Suprapubic skin (tissue), 4 donors: ENCODE measurements at regions not wholly inside any gene's neighbourhood (a gene's known extent, or its start where the extent isn't known, plus 50 kb on each side); places are given as distances from the start of the nearest gene placed in this dataset.

Experiments
- CTCF ChIP-seq, 2 donors: fragments of 200-600 bp in 1 of 2; fragments of 450-650 bp in 1 of 2; sonication (generic) in 1 of 2; IDR thresholded peaks; one replicate each; pipeline ENCODE4 v1.5.1; 2016 to 2019; ENCODE audit warnings: antibody characterized with exemption in 2 of 2, mild to moderate bottlenecking in 1 of 2, moderate library complexity in 1 of 2
- EP300 ChIP-seq: sonication (generic); formaldehyde crosslinking; IDR thresholded peaks from one replicate; pipeline ENCODE4 v1.6.1; 2017; ENCODE audit warnings: antibody characterized with exemption
- POLR2A ChIP-seq, 2 donors: fragments of 450-650 bp; IDR thresholded peaks; one replicate each; pipeline ENCODE4 v1.6.1; 2017; ENCODE audit warnings: antibody characterized with exemption in 2 of 2, mild to moderate bottlenecking in 2 of 2, moderate library complexity in 2 of 2
- POLR2AphosphoS5 ChIP-seq, 3 donors: sonication (generic); formaldehyde crosslinking; IDR thresholded peaks; one replicate each; pipeline ENCODE4 v1.6.1; 2017; ENCODE audit warnings: antibody characterized with exemption in 3 of 3

GRCh38 chrX:42628471-42628870 is 149.5 kb downstream of the PPP1R2C start:
- TF ChIP-seq CTCF (IDR thresholded peaks at IDR 0.05) = no peak
- no peak for TF ChIP-seq POLR2A (IDR thresholded peaks at IDR 0.05)
- TF ChIP-seq EP300 = no peak
- TF ChIP-seq POLR2AphosphoS5 (IDR thresholded peaks at IDR 0.05) = no peak
